Peyer's patch (tissue), 4 donors: ENCODE measurements at regions not wholly inside any gene's neighbourhood (a gene's known extent, or its start where the extent isn't known, plus 50 kb on each side); places are given as distances from the start of the nearest gene placed in this dataset.

Experiments used
- CTCF ChIP-seq, 6 experiments: fragments of 450-650 bp in 4 of 6; fragments of 200-600 bp in 2 of 6; sonication (generic) in 1 of 6; IDR thresholded peaks; one replicate each; pipeline ENCODE4 v1.5.1; 2017 to 2019; ENCODE audit warnings: antibody characterized with exemption in 6 of 6, mild to moderate bottlenecking in 3 of 6, moderate library complexity in 1 of 6
- POLR2A ChIP-seq, 2 donors: fragments of 450-650 bp; IDR thresholded peaks; one replicate each; pipeline ENCODE4 v1.5.1; 2017; ENCODE audit warnings: antibody characterized with exemption in 2 of 2, mild to moderate bottlenecking in 2 of 2, moderate library complexity in 2 of 2

GRCh38 chr6:22668307-22668706, 98.9 kb downstream of the HDGFL1 start:
- TF ChIP-seq POLR2A (IDR thresholded peaks at IDR 0.05) (no peak), CTCF (IDR thresholded peaks at IDR 0.05) (no peak)
